K562 (cell line): ENCODE measurements at regions not wholly inside any gene's neighbourhood (a gene's known extent, or its start where the extent isn't known, plus 50 kb on each side); places are given as distances from the start of the nearest gene placed in this dataset.
A peak's percentile ranks its signal among the peaks of the same experiment; 100 is the strongest.

ENCODE experiments used
- TF ChIP-seq, protein P1 (sequence below), 2 experiments: fragments of 450-650 bp; formaldehyde crosslinking in 1 of 2; IDR thresholded peaks; 2 replicates each; pipeline versions ENCODE4 v1.4.0 to v1.6.1; 2014 to 2020; ENCODE audit warnings: mild to moderate bottlenecking in 2 of 2, borderline replicate concordance in 1 of 2, low read depth in 1 of 2
- TF ChIP-seq, protein P2 (sequence below): fragments of 250-450 bp; sonication (Bioruptor Pico); IDR thresholded peaks from 2 replicates; pipeline ENCODE4 v1.8.0; 2022; ENCODE audit warnings: moderate library complexity, mild to moderate bottlenecking, inconsistent platforms

GRCh38 chr9:113657765-113658544 is 194.4 kb downstream of the RGS3 start (continued):
- TF ChIP-seq, protein P1, sequence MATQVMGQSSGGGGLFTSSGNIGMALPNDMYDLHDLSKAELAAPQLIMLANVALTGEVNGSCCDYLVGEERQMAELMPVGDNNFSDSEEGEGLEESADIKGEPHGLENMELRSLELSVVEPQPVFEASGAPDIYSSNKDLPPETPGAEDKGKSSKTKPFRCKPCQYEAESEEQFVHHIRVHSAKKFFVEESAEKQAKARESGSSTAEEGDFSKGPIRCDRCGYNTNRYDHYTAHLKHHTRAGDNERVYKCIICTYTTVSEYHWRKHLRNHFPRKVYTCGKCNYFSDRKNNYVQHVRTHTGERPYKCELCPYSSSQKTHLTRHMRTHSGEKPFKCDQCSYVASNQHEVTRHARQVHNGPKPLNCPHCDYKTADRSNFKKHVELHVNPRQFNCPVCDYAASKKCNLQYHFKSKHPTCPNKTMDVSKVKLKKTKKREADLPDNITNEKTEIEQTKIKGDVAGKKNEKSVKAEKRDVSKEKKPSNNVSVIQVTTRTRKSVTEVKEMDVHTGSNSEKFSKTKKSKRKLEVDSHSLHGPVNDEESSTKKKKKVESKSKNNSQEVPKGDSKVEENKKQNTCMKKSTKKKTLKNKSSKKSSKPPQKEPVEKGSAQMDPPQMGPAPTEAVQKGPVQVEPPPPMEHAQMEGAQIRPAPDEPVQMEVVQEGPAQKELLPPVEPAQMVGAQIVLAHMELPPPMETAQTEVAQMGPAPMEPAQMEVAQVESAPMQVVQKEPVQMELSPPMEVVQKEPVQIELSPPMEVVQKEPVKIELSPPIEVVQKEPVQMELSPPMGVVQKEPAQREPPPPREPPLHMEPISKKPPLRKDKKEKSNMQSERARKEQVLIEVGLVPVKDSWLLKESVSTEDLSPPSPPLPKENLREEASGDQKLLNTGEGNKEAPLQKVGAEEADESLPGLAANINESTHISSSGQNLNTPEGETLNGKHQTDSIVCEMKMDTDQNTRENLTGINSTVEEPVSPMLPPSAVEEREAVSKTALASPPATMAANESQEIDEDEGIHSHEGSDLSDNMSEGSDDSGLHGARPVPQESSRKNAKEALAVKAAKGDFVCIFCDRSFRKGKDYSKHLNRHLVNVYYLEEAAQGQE (IDR thresholded peaks at IDR 0.05; ENCODE audit: borderline replicate concordance): peak; percentile 83
- TF ChIP-seq, protein P1 (CRISPR knock-in tag; IDR thresholded peaks at IDR 0.05; ENCODE audit: low read depth): no peak
- TF ChIP-seq, protein P2, sequence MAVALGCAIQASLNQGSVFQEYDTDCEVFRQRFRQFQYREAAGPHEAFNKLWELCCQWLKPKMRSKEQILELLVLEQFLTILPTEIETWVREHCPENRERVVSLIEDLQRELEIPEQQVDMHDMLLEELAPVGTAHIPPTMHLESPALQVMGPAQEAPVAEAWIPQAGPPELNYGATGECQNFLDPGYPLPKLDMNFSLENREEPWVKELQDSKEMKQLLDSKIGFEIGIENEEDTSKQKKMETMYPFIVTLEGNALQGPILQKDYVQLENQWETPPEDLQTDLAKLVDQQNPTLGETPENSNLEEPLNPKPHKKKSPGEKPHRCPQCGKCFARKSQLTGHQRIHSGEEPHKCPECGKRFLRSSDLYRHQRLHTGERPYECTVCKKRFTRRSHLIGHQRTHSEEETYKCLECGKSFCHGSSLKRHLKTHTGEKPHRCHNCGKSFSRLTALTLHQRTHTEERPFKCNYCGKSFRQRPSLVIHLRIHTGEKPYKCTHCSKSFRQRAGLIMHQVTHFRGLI (CRISPR knock-in tag): no peak
